ENCODE measurements at regions not wholly inside any gene's neighbourhood (a gene's known extent, or its start where the extent isn't known, plus 50 kb on each side); places are given as distances from the start of the nearest gene placed in this dataset.
"Not testable (repeated sequence)": the region's sequence is repeated elsewhere in the genome, so short reads cannot be mapped to it uniquely, and the experiment has no call there.

DNA sequence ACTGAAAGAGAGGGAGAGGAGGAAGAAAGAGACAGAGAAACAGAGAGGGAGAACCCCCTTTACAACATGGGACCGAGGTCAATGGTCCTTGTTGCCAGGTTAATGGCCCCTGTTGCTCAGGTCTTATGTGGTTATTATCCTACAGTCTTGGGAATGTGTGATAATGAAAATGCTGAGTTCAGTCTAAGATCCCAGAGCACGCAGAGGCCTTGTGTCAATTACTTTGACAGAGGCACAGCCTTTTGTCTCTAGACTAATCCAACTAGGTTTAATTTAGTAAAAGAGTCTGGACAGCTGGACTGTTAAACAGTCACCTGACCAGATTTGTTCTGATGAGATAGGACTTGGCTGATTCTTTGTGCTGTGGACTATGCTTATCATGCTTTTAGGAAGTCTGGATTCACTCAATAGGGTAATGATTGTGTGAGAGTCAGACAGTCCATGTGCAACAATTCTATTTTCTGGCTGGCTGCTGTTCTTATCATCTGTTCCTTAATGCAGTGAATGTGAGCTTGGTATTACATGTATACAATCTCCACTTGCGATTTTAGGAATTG, 157.4 kb upstream of the MAGI2 start:
- no peak overlapping the region for H3K27ac ChIP-seq
- TF ChIP-seq, protein P1, sequence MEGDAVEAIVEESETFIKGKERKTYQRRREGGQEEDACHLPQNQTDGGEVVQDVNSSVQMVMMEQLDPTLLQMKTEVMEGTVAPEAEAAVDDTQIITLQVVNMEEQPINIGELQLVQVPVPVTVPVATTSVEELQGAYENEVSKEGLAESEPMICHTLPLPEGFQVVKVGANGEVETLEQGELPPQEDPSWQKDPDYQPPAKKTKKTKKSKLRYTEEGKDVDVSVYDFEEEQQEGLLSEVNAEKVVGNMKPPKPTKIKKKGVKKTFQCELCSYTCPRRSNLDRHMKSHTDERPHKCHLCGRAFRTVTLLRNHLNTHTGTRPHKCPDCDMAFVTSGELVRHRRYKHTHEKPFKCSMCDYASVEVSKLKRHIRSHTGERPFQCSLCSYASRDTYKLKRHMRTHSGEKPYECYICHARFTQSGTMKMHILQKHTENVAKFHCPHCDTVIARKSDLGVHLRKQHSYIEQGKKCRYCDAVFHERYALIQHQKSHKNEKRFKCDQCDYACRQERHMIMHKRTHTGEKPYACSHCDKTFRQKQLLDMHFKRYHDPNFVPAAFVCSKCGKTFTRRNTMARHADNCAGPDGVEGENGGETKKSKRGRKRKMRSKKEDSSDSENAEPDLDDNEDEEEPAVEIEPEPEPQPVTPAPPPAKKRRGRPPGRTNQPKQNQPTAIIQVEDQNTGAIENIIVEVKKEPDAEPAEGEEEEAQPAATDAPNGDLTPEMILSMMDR (conservative IDR thresholded peaks at IDR 0.05) = no peak
- TF ChIP-seq ZFX (IDR thresholded peaks at IDR 0.05) = no peak

DNA sequence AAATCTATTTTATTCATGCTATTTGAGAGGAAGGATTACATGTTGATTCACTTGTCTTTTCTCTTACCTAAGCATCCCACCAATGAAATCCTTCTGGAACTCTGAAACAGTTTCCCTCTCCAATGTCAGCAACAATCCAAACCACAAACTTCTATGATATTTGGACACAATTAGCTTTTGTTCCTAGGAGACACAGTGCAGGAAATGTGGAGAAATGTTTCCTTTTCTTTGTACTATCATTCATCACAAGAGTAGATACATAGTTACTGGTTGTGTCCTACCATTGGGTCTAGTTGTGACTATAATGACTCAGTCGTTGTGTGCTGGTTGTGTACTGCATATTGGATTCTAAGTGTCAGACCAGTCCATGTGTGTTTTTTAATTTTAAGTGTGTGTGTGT, 156.8 kb upstream of the MAGI2 start:
- TF ChIP-seq, protein P1 (conservative IDR thresholded peaks at IDR 0.05) = no peak
- TF ChIP-seq ZFX (IDR thresholded peaks at IDR 0.05) = no peak
- H3K27ac ChIP-seq = no peak overlapping the region

DNA sequence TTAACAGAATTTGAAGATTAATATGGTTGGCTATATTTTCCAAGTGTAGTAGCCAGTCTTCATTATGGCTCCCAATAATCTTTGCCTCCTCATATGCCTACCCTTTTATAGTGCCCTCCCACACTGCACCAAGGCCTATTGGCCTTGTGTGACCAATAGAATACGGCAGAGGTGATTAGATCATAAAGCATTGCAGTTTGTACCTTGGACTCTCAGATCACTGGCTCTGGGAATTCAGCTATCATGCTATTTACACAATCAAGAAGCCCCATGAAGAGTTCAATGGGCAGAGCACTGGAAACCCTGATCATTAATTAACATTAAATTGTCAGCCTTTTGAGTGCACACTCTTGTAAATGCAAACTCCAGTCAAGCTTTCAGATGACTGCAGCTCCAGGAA, 154.5 kb upstream of the MAGI2 start:
- no peak for TF ChIP-seq ZFX (IDR thresholded peaks at IDR 0.05)
- TF ChIP-seq, protein P1 (conservative IDR thresholded peaks at IDR 0.05) = no peak
- no peak overlapping the region for H3K27ac ChIP-seq

GRCh38 chr7:79604841-79605240, 151.4 kb upstream of the MAGI2 start:
- TF ChIP-seq, protein P1 (conservative IDR thresholded peaks at IDR 0.05) = no peak
- no peak overlapping the region for H3K27ac ChIP-seq

DNA sequence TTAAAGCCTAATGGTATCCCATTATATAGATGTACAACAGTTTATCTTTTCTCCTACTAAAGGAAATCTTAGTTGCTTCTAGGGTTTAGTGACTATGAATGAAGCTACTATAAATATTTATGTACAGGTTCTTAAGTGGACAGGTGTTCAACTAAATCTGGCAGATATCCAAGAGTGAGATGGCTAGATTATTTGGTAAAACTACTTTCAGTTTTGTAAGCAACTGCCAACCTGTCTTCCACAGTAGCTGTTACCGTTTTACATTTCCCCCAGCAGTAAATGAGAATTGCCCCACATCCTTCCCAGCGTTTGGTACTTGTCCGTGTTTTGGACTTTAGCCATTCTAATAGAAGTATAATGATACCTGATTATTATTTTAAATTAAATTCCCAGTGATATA, 144.9 kb upstream of the MAGI2 start:
- TF ChIP-seq ZFX (IDR thresholded peaks at IDR 0.05) = no peak
- TF ChIP-seq, protein P1 (conservative IDR thresholded peaks at IDR 0.05) = no peak
- no peak overlapping the region for H3K27ac ChIP-seq

DNA sequence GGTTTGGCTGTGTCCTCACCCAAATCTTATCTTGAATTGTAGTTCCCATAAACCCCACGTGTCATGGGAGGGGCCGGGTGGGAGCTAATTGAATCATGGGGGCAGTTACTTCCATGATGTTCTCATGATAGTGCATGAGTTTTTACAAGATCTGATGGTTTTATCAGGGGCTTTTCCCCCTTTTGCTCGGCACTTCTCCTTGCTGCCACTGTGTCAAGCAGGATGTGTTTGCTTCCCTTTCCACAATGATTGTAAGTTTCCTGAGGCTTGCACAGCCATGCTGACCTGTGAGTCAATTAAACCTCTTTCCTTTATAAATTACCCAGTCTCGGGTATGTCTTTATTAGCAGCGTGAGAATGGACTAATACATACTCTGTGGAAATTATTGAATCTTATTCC, 141.2 kb upstream of the MAGI2 start:
- H3K27ac ChIP-seq = not testable (repeated sequence)

GRCh38 chr7:79593866-79594301, 140.4 kb upstream of the MAGI2 start:
- no peak overlapping the region for H3K27ac ChIP-seq
- no peak for TF ChIP-seq ZFX (IDR thresholded peaks at IDR 0.05)
- TF ChIP-seq, protein P1 (conservative IDR thresholded peaks at IDR 0.05) = no peak

DNA sequence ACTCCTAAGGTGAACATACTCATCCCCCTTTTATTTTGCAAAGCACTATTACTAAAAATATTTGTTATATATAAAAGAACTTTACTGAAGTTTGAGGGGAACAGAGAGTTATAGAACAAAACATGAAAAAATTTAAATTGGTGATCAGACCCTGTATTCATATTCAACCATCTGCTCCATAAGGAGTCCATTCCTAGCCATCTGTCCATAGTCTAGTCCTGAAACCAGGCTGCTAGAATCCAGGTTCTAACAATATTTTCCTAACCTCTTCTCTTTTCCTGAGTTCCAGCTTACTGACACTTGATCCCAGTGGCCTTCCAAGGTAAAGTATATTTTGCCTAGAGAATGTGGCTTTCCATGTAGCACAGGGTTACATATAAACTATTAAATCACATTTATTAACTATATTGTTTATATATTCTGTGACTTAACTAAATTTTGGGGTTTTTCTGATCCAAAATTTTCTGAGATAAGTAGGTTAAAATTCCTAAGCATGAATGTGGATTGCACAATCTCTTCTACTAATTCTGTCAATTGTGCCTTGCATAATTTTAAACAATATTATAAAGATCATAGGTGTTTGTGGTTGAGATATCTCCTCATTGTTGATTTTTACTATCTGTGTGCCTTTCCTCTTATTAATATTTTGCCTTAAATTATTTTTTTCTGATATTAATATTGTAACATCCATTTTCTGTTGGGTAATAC, 137.6 kb upstream of the MAGI2 start:
- TF ChIP-seq, protein P1 (conservative IDR thresholded peaks at IDR 0.05) = no peak
- TF ChIP-seq ZFX (IDR thresholded peaks at IDR 0.05) = no peak
- H3K27ac ChIP-seq = no peak overlapping the region

Data from C4-2B (cell line).